PC-3 (cell line): ENCODE measurements at regions not wholly inside any gene's neighbourhood (a gene's known extent, or its start where the extent isn't known, plus 50 kb on each side); places are given as distances from the start of the nearest gene placed in this dataset.

Source experiments
- ATAC-seq: fragments of 200-7000 bp; cut with Tn5 transposase; 2 replicates; pipeline ENCODE4 v1.9.1; 2020; ENCODE audit warnings: mild to moderate bottlenecking, moderate library complexity
- BruUV-seq: library from RNA; stranded (reverse); fragments of 400-500 nt; replicated peaks from 2 replicates; lab custom pipeline; 2021; lab: Mats Ljungman, UMichigan
- CTCF ChIA-PET: fragments of 300-600 bp; sonication (Branson Sonifier 250); formaldehyde crosslinking; loops from one replicate; lab custom pipeline; 2022; ENCODE audit warnings: antibody characterized with exemption; lab: Charles Lee
- POLR2A ChIA-PET: fragments of 300-600 bp; sonication (Branson Sonifier 250); formaldehyde crosslinking; loops from one replicate; lab custom pipeline; 2022; ENCODE audit warnings: antibody characterized with exemption; ENCODE audit not compliant: unreplicated experiment; lab: Charles Lee
- DNase-seq: peaks from one replicate; pipeline ENCODE4 v3.0.0-alpha.2; 2015
- H2AFZ ChIP-seq: fragments of 300-600 bp; sonication (generic); 2 replicates; pipeline ENCODE4 v1.6.0; 2016; ENCODE audit warnings: antibody characterized with exemption, low read length
- H3F3A ChIP-seq: fragments of 300-600 bp; sonication (generic); one replicate; pipeline ENCODE4 v1.6.0; 2017; ENCODE audit warnings: antibody characterized with exemption, low read length, control low read depth, mild to moderate bottlenecking; ENCODE audit not compliant: unreplicated experiment
- H3K27ac ChIP-seq: fragments of 300-600 bp; sonication (generic); 2 replicates; pipeline ENCODE4 v1.5.1; 2016; ENCODE audit warnings: mild to moderate bottlenecking, low read length
- H3K27me3 ChIP-seq: fragments of 300-600 bp; sonication (generic); 2 replicates; pipeline ENCODE4 v1.6.1; 2016; ENCODE audit warnings: low read length, mixed read lengths
- H3K36me3 ChIP-seq: fragments of 300-600 bp; sonication (generic); 2 replicates; pipeline ENCODE4 v1.6.1; 2016; ENCODE audit warnings: low read depth, mixed run types, low read length, mixed read lengths
- H3K4me1 ChIP-seq: fragments of 300-600 bp; sonication (generic); 2 replicates; pipeline ENCODE4 v1.5.1; 2016; ENCODE audit warnings: low read length; ENCODE audit not compliant: insufficient read depth
- H3K4me2 ChIP-seq: fragments of 300-600 bp; sonication (generic); 2 replicates; pipeline ENCODE4 v1.6.0; 2016; ENCODE audit warnings: low read length
- H3K4me3 ChIP-seq: fragments of 300-600 bp; sonication (generic); 2 replicates; pipeline ENCODE4 v1.5.1; 2016; ENCODE audit warnings: mild to moderate bottlenecking, low read length, mixed read lengths
- H3K79me2 ChIP-seq: fragments of 300-600 bp; sonication (generic); 2 replicates; pipeline ENCODE4 v1.6.1; 2017; ENCODE audit warnings: low read length, mixed read lengths
- H3K9ac ChIP-seq: fragments of 300-600 bp; sonication (generic); 2 replicates; pipeline ENCODE4 v1.6.0; 2016; ENCODE audit warnings: mild to moderate bottlenecking, low read length
- H3K9me2 ChIP-seq: fragments of 300-600 bp; sonication (generic); replicated peaks from 2 replicates; pipeline ENCODE4 v1.6.1; 2016; ENCODE audit warnings: mixed run types, low read length, mixed read lengths
- H3K9me3 ChIP-seq: fragments of 300-600 bp; sonication (generic); 2 replicates; pipeline ENCODE4 v1.6.1; 2016; ENCODE audit warnings: low read length, mixed read lengths
- H4K20me1 ChIP-seq: fragments of 300-600 bp; sonication (generic); 2 replicates; pipeline ENCODE4 v1.6.1; 2016; ENCODE audit warnings: low read length, mixed read lengths
- CTCF ChIP-seq: fragments of 300-600 bp; sonication (generic); conservative IDR thresholded peaks from 2 replicates; pipeline ENCODE4 v1.5.1; 2017; ENCODE audit warnings: antibody characterized with exemption, low read depth, mild to moderate bottlenecking, low read length
- EZH2 ChIP-seq: fragments of 300-600 bp; sonication (generic); IDR thresholded peaks from one replicate; pipeline ENCODE4 v1.6.1; 2017; ENCODE audit warnings: antibody characterized with exemption, mild to moderate bottlenecking, low read length; ENCODE audit not compliant: unreplicated experiment
- EZH2phosphoT487 ChIP-seq: fragments of 300-600 bp; sonication (generic); IDR thresholded peaks from 2 replicates; pipeline ENCODE4 v1.6.1; 2018; ENCODE audit warnings: mild to moderate bottlenecking, antibody characterized with exemption, low read length, borderline replicate concordance
- intact Hi-C: fragments of 100-400 bp; cut with micrococcal nuclease; formaldehyde crosslinking; loops from 2 replicates; pipeline ENCODE4 v1.9.0; 2023

GRCh38 chr18:73884868-73885267 lies 262.8 kb downstream of the FBXO15 start:
- H3F3A ChIP-seq = no peaks in the 10 kb centered on the region
- H3K4me1 ChIP-seq = peaks cover 8% of the 10 kb centered on the region
- H3K79me2 ChIP-seq = no peaks in the 10 kb centered on the region
- intact Hi-C loops = no loop called here
- no TSS peak for BruUV-seq
- H3K4me2 ChIP-seq = no peak overlapping the region
- no peak overlapping the region for H3K9ac ChIP-seq
- H3K9me3 ChIP-seq = no peaks in the 10 kb centered on the region
- no peaks in the 10 kb centered on the region for H3K27me3 ChIP-seq
- no peak overlapping the region for H3K4me3 ChIP-seq
- DNase-seq (no peak), ATAC-seq (no peak)
- H2AFZ ChIP-seq = no peak overlapping the region
- no peak for TF ChIP-seq EZH2phosphoT487
- no peak for TF ChIP-seq CTCF
- no peak for TF ChIP-seq EZH2
- ChIA-PET POLR2A (interaction anchor here (0.6 kb wide), 1 partner anchor 24 kb away, joined by 5 read pairs; no protein-coding TSS in a partner anchor), CTCF (no interaction called here)
- H3K9me2 ChIP-seq = no peaks in the 10 kb centered on the region
- H3K27ac ChIP-seq = no peak overlapping the region
- H3K36me3 ChIP-seq = no peaks in the 10 kb centered on the region
- H4K20me1 ChIP-seq = no peaks in the 10 kb centered on the region

- Histone ChIP-seq H3F3A (no peaks in the 10 kb centered on the region), H3K27ac (no peak overlapping the region), H3K9me2 (no peaks in the 10 kb centered on the region), H3K9ac (no peak overlapping the region), H3K27me3 (no peaks in the 10 kb centered on the region), H2AFZ (no peak overlapping the region), H3K36me3 (no peaks in the 10 kb centered on the region), H3K79me2 (no peaks in the 10 kb centered on the region), H3K9me3 (no peaks in the 10 kb centered on the region), H3K4me2 (no peak overlapping the region), H4K20me1 (no peaks in the 10 kb centered on the region), H3K4me1 (peaks cover 8% of the 10 kb centered on the region), H3K4me3 (no peak overlapping the region)
- intact Hi-C loops = no loop called here
- ChIA-PET CTCF (no interaction called here), POLR2A (no interaction called here)
- DNase-seq (no peak), ATAC-seq (no peak)
- no peak for TF ChIP-seq CTCF
- TF ChIP-seq EZH2phosphoT487 = no peak
- no peak for TF ChIP-seq EZH2
- BruUV-seq = no TSS peak
Observed at GRCh38 chr18:73881396-73881917, 266.2 kb downstream of the FBXO15 start.

GRCh38 chr18:73880387-73880786 lies 267.2 kb downstream of the FBXO15 start:
- H3K4me2 ChIP-seq = 0 out of 2 replicates have a peak overlapping the region, but pooled peaks have one; percentile 8
- no TSS peak for BruUV-seq

More at GRCh38 chr18:73880387-73880786, 267.2 kb downstream of the FBXO15 start:
- ATAC-seq (peak; percentile 51; the same call in 1 of the 2 replicates), DNase-seq (peak; percentile 43)
- peaks cover 8% of the 10 kb centered on the region for H3K4me1 ChIP-seq
- H3K27ac ChIP-seq = no peak overlapping the region
- H3K9me2 ChIP-seq = no peaks in the 10 kb centered on the region
- H3K9ac ChIP-seq = no peak overlapping the region
- H3K79me2 ChIP-seq = no peaks in the 10 kb centered on the region
- H2AFZ ChIP-seq = no peak overlapping the region
- ChIA-PET CTCF (no interaction called here), POLR2A (no interaction called here)
- H3K9me3 ChIP-seq = no peaks in the 10 kb centered on the region
- no peaks in the 10 kb centered on the region for H3K36me3 ChIP-seq
- H3K4me3 ChIP-seq = no peak overlapping the region
- H3K27me3 ChIP-seq = no peaks in the 10 kb centered on the region
- TF ChIP-seq CTCF = no peak
- H3F3A ChIP-seq = no peaks in the 10 kb centered on the region
- intact Hi-C loops = no loop called here
- H4K20me1 ChIP-seq = no peaks in the 10 kb centered on the region
